Gastroesophageal sphincter (tissue), 3 donors: ENCODE measurements at regions not wholly inside any gene's neighbourhood (a gene's known extent, or its start where the extent isn't known, plus 50 kb on each side); places are given as distances from the start of the nearest gene placed in this dataset.

Source experiments
- CTCF ChIP-seq, 4 experiments: fragments of 200-600 bp in 2 of 4; fragments of 450-650 bp in 2 of 4; sonication (generic) in 1 of 4; IDR thresholded peaks; one replicate each; pipeline ENCODE4 v1.5.1; 2017 to 2019; ENCODE audit warnings: antibody characterized with exemption in 4 of 4, mild to moderate bottlenecking in 2 of 4, moderate library complexity in 2 of 4
- EP300 ChIP-seq: sonication (generic); formaldehyde crosslinking; IDR thresholded peaks from one replicate; pipeline ENCODE4 v1.6.1; 2017; ENCODE audit warnings: antibody characterized with exemption, mild to moderate bottlenecking

- TF ChIP-seq CTCF (IDR thresholded peaks at IDR 0.05) (no peak), EP300 (no peak)
These were observed 229.3 kb upstream of the BCOR start for GRCh38 chrX:40327085-40327484.
